SK-N-SH treated with all-trans-retinoic acid at 6 μM for 48 hours (cell line): ENCODE measurements at regions not wholly inside any gene's neighbourhood (a gene's known extent, or its start where the extent isn't known, plus 50 kb on each side); places are given as distances from the start of the nearest gene placed in this dataset.

Source experiments
- ATAC-seq: fragments of 200-7000 bp; cut with Tn5 transposase; 3 replicates; pipeline ENCODE4 v1.9.1; 2020; ENCODE audit warnings: mild to moderate bottlenecking, moderate library complexity
- ARNTL ChIP-seq: fragments of 450-650 bp; formaldehyde crosslinking; IDR thresholded peaks from 2 replicates; pipeline ENCODE4 v1.5.0; 2020; ENCODE audit warnings: low read depth, mild to moderate bottlenecking, moderate library complexity, borderline replicate concordance
- BACH2 ChIP-seq: fragments of 250-450 bp; sonication (Bioruptor Pico); IDR thresholded peaks from 2 replicates; pipeline ENCODE4 v1.9.0; 2021; ENCODE audit warnings: mild to moderate bottlenecking, borderline replicate concordance
- ESRRG ChIP-seq: fragments of 250-450 bp; sonication (Bioruptor Pico); IDR thresholded peaks from 2 replicates; pipeline ENCODE4 v1.6.1; 2021; ENCODE audit warnings: mild to moderate bottlenecking
- ISL1 ChIP-seq: fragments of 250-450 bp; sonication (Bioruptor Pico); IDR thresholded peaks from 2 replicates; pipeline ENCODE4 v2.1.2; 2022; ENCODE audit warnings: mild to moderate bottlenecking, moderate library complexity
- OSR1 ChIP-seq: fragments of 250-450 bp; sonication (Bioruptor Pico); IDR thresholded peaks from 2 replicates; pipeline ENCODE4 v1.8.0; 2022; ENCODE audit warnings: moderate library complexity, mild to moderate bottlenecking, inconsistent platforms
- PPARA ChIP-seq: fragments of 250-450 bp; sonication (Bioruptor Pico); IDR thresholded peaks from 2 replicates; pipeline ENCODE4 v1.5.0; 2020; ENCODE audit warnings: mild to moderate bottlenecking, borderline replicate concordance
- RARB ChIP-seq: fragments of 250-450 bp; sonication (Bioruptor Pico); IDR thresholded peaks from 2 replicates; pipeline ENCODE4 v1.8.0; 2021; ENCODE audit warnings: mild to moderate bottlenecking, moderate library complexity
- TOX ChIP-seq: fragments of 250-450 bp; sonication (Bioruptor Pico); IDR thresholded peaks from 2 replicates; pipeline ENCODE4 v1.8.0; 2021; ENCODE audit warnings: mild to moderate bottlenecking, moderate library complexity, borderline replicate concordance
- ZC3H10 ChIP-seq: fragments of 250-450 bp; sonication (Bioruptor Pico); IDR thresholded peaks from 2 replicates; pipeline ENCODE4 v1.5.1; 2021; ENCODE audit warnings: mild to moderate bottlenecking, moderate library complexity
- ZFP3 ChIP-seq: fragments of 250-450 bp; sonication (Bioruptor Pico); IDR thresholded peaks from 2 replicates; pipeline ENCODE4 v1.5.0; 2020; ENCODE audit warnings: mild to moderate bottlenecking, moderate library complexity
- ZFP30 ChIP-seq: fragments of 450-650 bp; formaldehyde crosslinking; IDR thresholded peaks from 2 replicates; pipeline ENCODE4 v1.5.0; 2022; ENCODE audit warnings: mild to moderate bottlenecking, moderate library complexity
- ZNF70 ChIP-seq: fragments of 450-650 bp; formaldehyde crosslinking; IDR thresholded peaks from 2 replicates; pipeline ENCODE4 v1.5.0; 2020; ENCODE audit warnings: mild to moderate bottlenecking, moderate library complexity
- ZNF8 ChIP-seq: fragments of 450-650 bp; formaldehyde crosslinking; IDR thresholded peaks from 2 replicates; pipeline ENCODE4 v1.5.0; 2020; ENCODE audit warnings: mild to moderate bottlenecking, moderate library complexity
- TF ChIP-seq, protein P1 (sequence below): fragments of 250-450 bp; sonication (Bioruptor Pico); IDR thresholded peaks from 2 replicates; pipeline ENCODE4 v1.5.1; 2020; ENCODE audit warnings: low read depth, mild to moderate bottlenecking, moderate library complexity
- TF ChIP-seq, protein P2 (sequence below): fragments of 250-450 bp; sonication (Bioruptor Pico); IDR thresholded peaks from 2 replicates; pipeline ENCODE4 v1.8.0; 2020; ENCODE audit warnings: mild to moderate bottlenecking, moderate library complexity, borderline replicate concordance

DNA sequence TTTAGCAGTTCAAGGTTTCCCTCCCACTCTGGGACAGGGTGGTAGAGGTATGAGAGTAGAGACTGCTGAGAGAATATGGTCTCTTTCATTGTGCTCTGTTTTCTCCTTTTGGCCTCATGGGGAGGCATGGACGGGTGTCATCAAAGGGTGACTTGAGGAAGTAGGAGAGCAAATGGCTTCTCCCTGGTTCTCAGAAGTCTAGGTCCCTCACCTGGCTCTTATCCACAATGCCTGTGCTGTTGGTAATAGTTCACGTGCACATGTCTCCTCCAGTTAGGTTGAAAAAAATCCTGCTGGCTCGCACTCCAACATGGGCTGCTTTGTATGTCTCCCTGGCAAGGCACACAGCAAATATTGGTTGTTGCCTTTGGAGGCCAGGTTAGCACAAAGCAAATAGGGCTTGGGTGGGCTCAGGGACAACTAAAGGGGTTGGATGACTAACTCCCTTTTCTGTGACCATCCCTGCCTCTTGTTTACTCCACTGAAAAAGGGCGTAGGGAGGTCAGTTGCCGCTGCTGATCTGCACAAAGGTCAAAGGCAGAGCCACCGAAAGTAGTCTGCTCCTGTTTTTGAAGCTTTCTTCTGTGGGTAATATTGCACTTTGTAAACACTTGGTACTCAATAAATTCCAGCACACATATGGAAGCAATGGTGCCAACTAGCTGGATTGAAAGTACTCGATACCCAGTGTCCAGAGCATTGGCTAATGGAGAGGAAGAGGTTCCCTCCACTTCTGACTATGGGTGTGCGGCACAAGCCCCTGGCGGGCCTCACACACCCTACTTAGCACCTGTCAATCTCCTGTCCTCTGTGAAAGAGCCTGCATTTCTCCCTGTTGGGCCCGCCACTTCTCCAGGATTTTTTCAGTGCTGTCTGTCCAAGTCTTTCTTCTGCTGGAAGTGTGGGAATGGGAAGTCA, 121.8 kb downstream of the SLC38A6 start:
- ATAC-seq: no peak
- TF ChIP-seq ZNF70 (CRISPR knock-in tag): no peak
- TF ChIP-seq RARB (CRISPR knock-in tag): no peak
- no peak for TF ChIP-seq ESRRG
- TF ChIP-seq ZC3H10 (CRISPR knock-in tag): no peak
- TF ChIP-seq, protein P1, sequence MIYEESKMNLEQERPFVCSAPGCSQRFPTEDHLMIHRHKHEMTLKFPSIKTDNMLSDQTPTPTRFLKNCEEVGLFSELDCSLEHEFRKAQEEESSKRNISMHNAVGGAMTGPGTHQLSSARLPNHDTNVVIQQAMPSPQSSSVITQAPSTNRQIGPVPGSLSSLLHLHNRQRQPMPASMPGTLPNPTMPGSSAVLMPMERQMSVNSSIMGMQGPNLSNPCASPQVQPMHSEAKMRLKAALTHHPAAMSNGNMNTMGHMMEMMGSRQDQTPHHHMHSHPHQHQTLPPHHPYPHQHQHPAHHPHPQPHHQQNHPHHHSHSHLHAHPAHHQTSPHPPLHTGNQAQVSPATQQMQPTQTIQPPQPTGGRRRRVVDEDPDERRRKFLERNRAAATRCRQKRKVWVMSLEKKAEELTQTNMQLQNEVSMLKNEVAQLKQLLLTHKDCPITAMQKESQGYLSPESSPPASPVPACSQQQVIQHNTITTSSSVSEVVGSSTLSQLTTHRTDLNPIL (CRISPR knock-in tag): no peak
- no peak for TF ChIP-seq PPARA (CRISPR knock-in tag)
- no peak for TF ChIP-seq BACH2 (CRISPR knock-in tag)
- TF ChIP-seq, protein P2, sequence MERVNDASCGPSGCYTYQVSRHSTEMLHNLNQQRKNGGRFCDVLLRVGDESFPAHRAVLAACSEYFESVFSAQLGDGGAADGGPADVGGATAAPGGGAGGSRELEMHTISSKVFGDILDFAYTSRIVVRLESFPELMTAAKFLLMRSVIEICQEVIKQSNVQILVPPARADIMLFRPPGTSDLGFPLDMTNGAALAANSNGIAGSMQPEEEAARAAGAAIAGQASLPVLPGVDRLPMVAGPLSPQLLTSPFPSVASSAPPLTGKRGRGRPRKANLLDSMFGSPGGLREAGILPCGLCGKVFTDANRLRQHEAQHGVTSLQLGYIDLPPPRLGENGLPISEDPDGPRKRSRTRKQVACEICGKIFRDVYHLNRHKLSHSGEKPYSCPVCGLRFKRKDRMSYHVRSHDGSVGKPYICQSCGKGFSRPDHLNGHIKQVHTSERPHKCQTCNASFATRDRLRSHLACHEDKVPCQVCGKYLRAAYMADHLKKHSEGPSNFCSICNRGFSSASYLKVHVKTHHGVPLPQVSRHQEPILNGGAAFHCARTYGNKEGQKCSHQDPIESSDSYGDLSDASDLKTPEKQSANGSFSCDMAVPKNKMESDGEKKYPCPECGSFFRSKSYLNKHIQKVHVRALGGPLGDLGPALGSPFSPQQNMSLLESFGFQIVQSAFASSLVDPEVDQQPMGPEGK (CRISPR knock-in tag): no peak
- no peak for TF ChIP-seq TOX (CRISPR knock-in tag)
- no peak for TF ChIP-seq ZNF8 (CRISPR knock-in tag)
- TF ChIP-seq ISL1 (CRISPR knock-in tag): no peak
- TF ChIP-seq OSR1 (CRISPR knock-in tag): no peak
- TF ChIP-seq ARNTL (CRISPR knock-in tag): no peak
- TF ChIP-seq ZFP30 (CRISPR knock-in tag): no peak
- no peak for TF ChIP-seq ZFP3 (CRISPR knock-in tag)
